Lung (tissue), 9 donors: ENCODE measurements at regions not wholly inside any gene's neighbourhood (a gene's known extent, or its start where the extent isn't known, plus 50 kb on each side); places are given as distances from the start of the nearest gene placed in this dataset.
"Not testable (repeated sequence)": the region's sequence is repeated elsewhere in the genome, so short reads cannot be mapped to it uniquely, and the experiment has no call there.

Experiments used
- ATAC-seq: fragments of 200-7000 bp; cut with Tn5 transposase; one replicate; pipeline ENCODE4 v1.9.1; 2020; ENCODE audit warnings: moderate number of reproducible peaks; ENCODE audit not compliant: insufficient read depth, low FRiP score
- DNase-seq, 3 donors: peaks; one replicate each; pipeline ENCODE4 v3.0.0-alpha.2; 2013 to 2017
- H3K27ac ChIP-seq, 2 donors: one replicate each; pipeline ENCODE4 v1.5.1; 2013; ENCODE audit warnings: mild to moderate bottlenecking in 2 of 2, moderate library complexity in 2 of 2, control low read depth in 1 of 2, inconsistent platforms in 1 of 2, low read depth in 1 of 2, low read length in 1 of 2
- H3K27me3 ChIP-seq, 3 donors: one replicate each; pipeline ENCODE4 v1.5.1; 2013; ENCODE audit warnings: low read length in 2 of 3; ENCODE audit not compliant: control insufficient read depth in 3 of 3, insufficient read depth in 3 of 3
- H3K36me3 ChIP-seq, 4 donors: one replicate each; pipeline ENCODE4 v1.5.1; 2013; ENCODE audit warnings: low read length in 4 of 4, mild to moderate bottlenecking in 1 of 4, moderate library complexity in 1 of 4; ENCODE audit not compliant: control insufficient read depth in 4 of 4, insufficient read depth in 4 of 4
- H3K4me1 ChIP-seq, 5 donors: one replicate each; pipeline ENCODE4 v1.5.1; 2013; ENCODE audit warnings: low read length in 5 of 5, mild to moderate bottlenecking in 2 of 5, moderate library complexity in 1 of 5; ENCODE audit not compliant: control insufficient read depth in 5 of 5, insufficient read depth in 5 of 5
- H3K4me3 ChIP-seq: one replicate; pipeline ENCODE4 v1.5.1; 2013; ENCODE audit warnings: mild to moderate bottlenecking, control low read depth, moderate library complexity
- H3K9ac ChIP-seq, 2 donors: one replicate each; pipeline ENCODE4 v1.5.1; 2013; ENCODE audit warnings: low read length in 2 of 2, control low read depth in 1 of 2; ENCODE audit not compliant: insufficient read depth in 1 of 2
- H3K9me3 ChIP-seq, 4 donors: one replicate each; pipeline ENCODE4 v1.5.1; 2013; ENCODE audit warnings: low read length in 3 of 4, mild to moderate bottlenecking in 1 of 4, moderate library complexity in 1 of 4; ENCODE audit not compliant: control insufficient read depth in 4 of 4, insufficient read depth in 3 of 4
- WGBS, 2 donors: extraction: QIAGEN DNeasy Blood & Tissue Kit; methylation state at CpG; one replicate each; pipeline ENCODE4 v1.1.7; 2013; 5-methylcytosine and 5-hydroxymethylcytosine counted together
- donor health status: Bipolar disorder and iron deficiency.
- donor health status: healthy.
- donor health status: DM: yes; HTN: yes; CAD: no.

DNA sequence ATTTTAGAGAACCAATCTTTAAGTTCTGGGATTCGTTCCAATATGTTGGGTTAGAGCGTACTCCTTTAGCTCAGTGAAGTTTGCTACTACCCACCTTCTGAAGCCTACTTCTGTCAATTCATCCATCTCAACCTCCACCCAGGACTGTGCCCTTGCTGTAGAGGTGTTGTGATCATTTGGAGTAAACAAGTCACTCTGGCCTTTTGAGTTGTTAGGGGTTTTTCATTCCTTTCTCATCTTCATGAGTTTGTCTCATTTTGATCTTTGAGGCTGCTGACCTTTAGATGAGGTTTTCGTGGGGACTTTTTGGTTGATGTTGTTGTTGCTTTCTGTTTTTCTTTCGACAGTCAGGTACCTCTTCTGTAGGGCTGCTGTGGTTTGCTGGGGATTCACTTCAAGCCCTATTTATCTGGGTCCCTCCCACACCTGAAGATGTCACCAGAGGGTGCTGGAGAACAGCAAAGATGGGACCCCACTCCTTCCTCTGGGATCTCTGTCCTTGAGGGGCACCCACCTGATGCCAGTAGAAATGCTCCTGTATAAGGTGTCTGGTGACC is 158.4 kb downstream of the ANKRD36B start:
- H3K27me3 ChIP-seq, DNase-seq, ATAC-seq, H3K9me3 ChIP-seq, H3K36me3 ChIP-seq, H3K4me1 ChIP-seq, H3K9ac ChIP-seq, H3K27ac ChIP-seq, H3K4me3 ChIP-seq: not testable (repeated sequence)
- WGBS, 2 donors = no CpG with 5 or more reads among the region's 4 CpGs

- ATAC-seq, H3K9ac ChIP-seq, H3K27ac ChIP-seq, DNase-seq, H3K4me1 ChIP-seq, H3K36me3 ChIP-seq, H3K4me3 ChIP-seq, H3K9me3 ChIP-seq, H3K27me3 ChIP-seq: not testable (repeated sequence)
- no CpG with 5 or more reads among the region's 2 CpGs for WGBS, 2 donors
Measured at GRCh38 chr2:97422376-97422775, 167.3 kb downstream of the ANKRD36B start.

DNA sequence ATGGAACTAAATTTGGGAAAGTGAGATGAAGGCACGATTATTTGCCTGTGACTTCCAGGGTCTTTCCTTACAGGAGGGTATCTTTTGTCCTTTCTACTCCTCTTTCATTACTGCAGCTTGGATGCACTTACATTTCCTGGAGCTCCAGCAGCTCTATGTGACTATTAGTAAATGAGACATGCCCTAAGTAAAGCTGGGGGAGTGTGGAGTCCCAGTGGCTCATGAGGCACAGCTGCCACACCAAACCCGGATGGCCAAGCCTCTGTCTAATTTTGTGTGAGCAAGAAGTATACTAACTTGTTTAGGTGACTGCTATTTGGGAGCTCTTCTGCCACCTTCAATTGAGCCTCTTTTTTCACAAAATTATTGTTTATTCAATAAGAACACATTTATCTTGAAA is 183.3 kb downstream of the ANKRD36B start:
- H3K9ac ChIP-seq, DNase-seq, H3K27me3 ChIP-seq, H3K4me3 ChIP-seq, H3K9me3 ChIP-seq, H3K4me1 ChIP-seq, ATAC-seq, H3K36me3 ChIP-seq, H3K27ac ChIP-seq: not testable (repeated sequence)
- no CpG with 5 or more reads among the region's 2 CpGs for WGBS, 2 donors

DNA sequence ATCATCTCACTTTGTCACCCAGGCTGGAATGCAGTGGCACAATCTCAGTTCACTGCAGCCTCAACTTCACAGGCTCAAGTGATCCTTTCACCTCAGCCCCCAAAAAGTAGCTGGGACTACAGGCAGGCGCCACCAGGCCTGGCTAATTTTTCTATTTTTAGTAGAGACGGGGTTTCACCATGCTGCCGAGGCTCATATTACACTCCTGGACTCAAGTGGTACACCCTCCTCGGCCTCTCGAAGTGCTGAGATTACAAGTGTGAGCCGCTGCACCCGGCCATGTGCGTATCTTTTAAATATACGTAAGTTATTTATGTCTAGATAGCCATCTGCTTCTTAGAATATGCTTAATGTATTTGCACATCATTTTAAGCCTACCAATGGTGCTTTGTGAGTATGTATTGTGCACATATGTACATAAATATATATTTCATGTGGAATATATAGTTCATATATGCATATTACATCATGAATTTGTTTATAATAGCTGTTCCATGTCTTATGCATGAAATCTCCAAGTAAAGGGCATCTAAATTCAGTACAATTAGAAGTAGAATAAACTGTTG is 184.4 kb downstream of the ANKRD36B start:
- not testable (repeated sequence) for H3K9me3 ChIP-seq, H3K4me1 ChIP-seq, H3K27me3 ChIP-seq, H3K36me3 ChIP-seq, H3K4me3 ChIP-seq, DNase-seq, H3K27ac ChIP-seq, H3K9ac ChIP-seq, ATAC-seq
- WGBS, 2 donors = 63 to 75% methylated on average over 7 to 8 of the region's 9 CpGs

DNA sequence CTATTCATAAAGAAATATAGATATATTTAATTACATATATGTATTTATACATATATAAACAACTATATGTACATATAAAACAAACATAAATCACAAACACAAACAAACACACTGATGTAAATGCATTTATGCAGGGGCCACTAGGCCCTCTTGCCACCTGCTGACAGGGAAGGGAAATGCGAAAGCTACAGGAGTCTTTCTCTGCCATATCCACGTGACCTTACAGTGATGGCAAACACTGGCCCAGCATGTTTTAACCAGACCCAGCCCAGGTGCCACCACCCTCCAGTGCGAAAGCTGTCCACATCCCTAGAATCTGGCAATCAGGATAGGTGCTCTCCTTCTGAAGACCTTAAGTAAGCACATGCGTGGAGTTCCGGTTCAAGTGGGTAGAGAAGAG is 187.0 kb downstream of the ANKRD36B start:
- DNase-seq, H3K4me1 ChIP-seq, H3K27me3 ChIP-seq, H3K9ac ChIP-seq, H3K4me3 ChIP-seq, H3K9me3 ChIP-seq, H3K36me3 ChIP-seq, H3K27ac ChIP-seq, ATAC-seq: not testable (repeated sequence)
- WGBS, 2 donors = no CpG with 5 or more reads among the region's 5 CpGs

- not testable (repeated sequence) for H3K27me3 ChIP-seq, H3K9me3 ChIP-seq, ATAC-seq, H3K4me1 ChIP-seq, H3K9ac ChIP-seq, H3K36me3 ChIP-seq, H3K4me3 ChIP-seq, H3K27ac ChIP-seq, DNase-seq
- WGBS, 2 donors = 58 to 83% methylated on average over 2 to 3 of the region's 4 CpGs
Measured at GRCh38 chr2:97395691-97396090, 194.0 kb downstream of the ANKRD36B start.

GRCh38 chr2:97385803-97386202 is 203.9 kb downstream of the ANKRD36B start:
- DNase-seq, H3K4me3 ChIP-seq, H3K4me1 ChIP-seq, H3K27me3 ChIP-seq, H3K36me3 ChIP-seq, H3K9ac ChIP-seq, ATAC-seq, H3K9me3 ChIP-seq, H3K27ac ChIP-seq: not testable (repeated sequence)
- WGBS, 2 donors = no CpG with 5 or more reads among the region's 4 CpGs

GRCh38 chr2:97375913-97376312 is 213.8 kb downstream of the ANKRD36B start:
- no CpG with 5 or more reads among the region's 4 CpGs for WGBS, 2 donors

More at GRCh38 chr2:97375913-97376312, 213.8 kb downstream of the ANKRD36B start:
- H3K27me3 ChIP-seq, H3K9me3 ChIP-seq, DNase-seq, H3K27ac ChIP-seq, H3K9ac ChIP-seq, H3K4me1 ChIP-seq, H3K36me3 ChIP-seq, H3K4me3 ChIP-seq, ATAC-seq: not testable (repeated sequence)
